ENCODE measurements at regions not wholly inside any gene's neighbourhood (a gene's known extent, or its start where the extent isn't known, plus 50 kb on each side); places are given as distances from the start of the nearest gene placed in this dataset.

GRCh38 chr5:122222580-122222979 lies 89.5 kb upstream of the SNCAIP start:
- TF ChIP-seq, protein P1, sequence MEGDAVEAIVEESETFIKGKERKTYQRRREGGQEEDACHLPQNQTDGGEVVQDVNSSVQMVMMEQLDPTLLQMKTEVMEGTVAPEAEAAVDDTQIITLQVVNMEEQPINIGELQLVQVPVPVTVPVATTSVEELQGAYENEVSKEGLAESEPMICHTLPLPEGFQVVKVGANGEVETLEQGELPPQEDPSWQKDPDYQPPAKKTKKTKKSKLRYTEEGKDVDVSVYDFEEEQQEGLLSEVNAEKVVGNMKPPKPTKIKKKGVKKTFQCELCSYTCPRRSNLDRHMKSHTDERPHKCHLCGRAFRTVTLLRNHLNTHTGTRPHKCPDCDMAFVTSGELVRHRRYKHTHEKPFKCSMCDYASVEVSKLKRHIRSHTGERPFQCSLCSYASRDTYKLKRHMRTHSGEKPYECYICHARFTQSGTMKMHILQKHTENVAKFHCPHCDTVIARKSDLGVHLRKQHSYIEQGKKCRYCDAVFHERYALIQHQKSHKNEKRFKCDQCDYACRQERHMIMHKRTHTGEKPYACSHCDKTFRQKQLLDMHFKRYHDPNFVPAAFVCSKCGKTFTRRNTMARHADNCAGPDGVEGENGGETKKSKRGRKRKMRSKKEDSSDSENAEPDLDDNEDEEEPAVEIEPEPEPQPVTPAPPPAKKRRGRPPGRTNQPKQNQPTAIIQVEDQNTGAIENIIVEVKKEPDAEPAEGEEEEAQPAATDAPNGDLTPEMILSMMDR (IDR thresholded peaks at IDR 0.05; ENCODE audit: low read depth, low read length) = no peak
- no peak for TF ChIP-seq EZH2phosphoT487 (IDR thresholded peaks at IDR 0.05; ENCODE audit: low read depth)

Measured in OCI-LY3 (cell line).